ENCODE measurements at regions not wholly inside any gene's neighbourhood (a gene's known extent, or its start where the extent isn't known, plus 50 kb on each side); places are given as distances from the start of the nearest gene placed in this dataset.

DNA sequence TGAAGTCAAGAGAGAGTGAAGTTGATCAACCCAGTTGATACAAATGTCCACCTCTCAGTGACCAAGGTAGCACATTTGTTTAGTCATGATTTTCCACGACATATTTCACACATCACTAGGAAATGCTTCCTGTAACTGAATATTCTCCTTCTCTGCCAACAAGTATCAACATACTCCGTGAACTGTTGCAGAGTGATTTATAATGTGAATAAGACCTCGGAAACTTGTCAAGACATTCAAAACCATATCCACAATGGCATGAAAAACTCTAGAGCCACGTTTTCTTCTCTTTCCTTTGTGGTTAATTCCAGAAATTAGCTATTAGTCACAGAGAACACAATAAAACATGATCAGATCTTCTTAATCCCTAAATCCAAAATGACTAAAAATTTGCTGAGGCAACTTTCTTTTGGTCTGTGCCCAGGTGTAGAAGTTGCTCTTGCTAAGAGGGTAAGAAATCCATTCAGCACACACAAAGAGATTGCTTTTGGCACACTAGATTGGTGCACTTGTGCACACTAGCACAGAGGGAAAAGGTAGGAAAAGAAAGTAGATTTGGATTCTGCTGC lies 244.3 kb upstream of the NRIP1 start:
- TF ChIP-seq, protein P1, sequence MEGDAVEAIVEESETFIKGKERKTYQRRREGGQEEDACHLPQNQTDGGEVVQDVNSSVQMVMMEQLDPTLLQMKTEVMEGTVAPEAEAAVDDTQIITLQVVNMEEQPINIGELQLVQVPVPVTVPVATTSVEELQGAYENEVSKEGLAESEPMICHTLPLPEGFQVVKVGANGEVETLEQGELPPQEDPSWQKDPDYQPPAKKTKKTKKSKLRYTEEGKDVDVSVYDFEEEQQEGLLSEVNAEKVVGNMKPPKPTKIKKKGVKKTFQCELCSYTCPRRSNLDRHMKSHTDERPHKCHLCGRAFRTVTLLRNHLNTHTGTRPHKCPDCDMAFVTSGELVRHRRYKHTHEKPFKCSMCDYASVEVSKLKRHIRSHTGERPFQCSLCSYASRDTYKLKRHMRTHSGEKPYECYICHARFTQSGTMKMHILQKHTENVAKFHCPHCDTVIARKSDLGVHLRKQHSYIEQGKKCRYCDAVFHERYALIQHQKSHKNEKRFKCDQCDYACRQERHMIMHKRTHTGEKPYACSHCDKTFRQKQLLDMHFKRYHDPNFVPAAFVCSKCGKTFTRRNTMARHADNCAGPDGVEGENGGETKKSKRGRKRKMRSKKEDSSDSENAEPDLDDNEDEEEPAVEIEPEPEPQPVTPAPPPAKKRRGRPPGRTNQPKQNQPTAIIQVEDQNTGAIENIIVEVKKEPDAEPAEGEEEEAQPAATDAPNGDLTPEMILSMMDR (IDR thresholded peaks at IDR 0.05), result no peak
- TF ChIP-seq POLR2A (IDR thresholded peaks at IDR 0.05), result no peak
- TF ChIP-seq POLR2AphosphoS5 (IDR thresholded peaks at IDR 0.05), result no peak

All from prostate gland (tissue), 2 donors.